Heart left ventricle (tissue), 13 donors: ENCODE measurements at regions not wholly inside any gene's neighbourhood (a gene's known extent, or its start where the extent isn't known, plus 50 kb on each side); places are given as distances from the start of the nearest gene placed in this dataset.
"Not testable (repeated sequence)": the region's sequence is repeated elsewhere in the genome, so short reads cannot be mapped to it uniquely, and the experiment has no call there.

ENCODE experiments used
- CTCF ChIP-seq, 12 donors: fragments of 200-600 bp; sonication (generic) in 4 of 12; IDR thresholded peaks; one replicate each; pipeline versions ENCODE4 v1.5.0 to v1.8.0; 2018 to 2022; ENCODE audit warnings: antibody characterized with exemption in 12 of 12, mild to moderate bottlenecking in 5 of 12
- POLR2A ChIP-seq, 2 donors: fragments of 450-650 bp; IDR thresholded peaks; one replicate each; pipeline ENCODE4 v1.6.1; 2017; ENCODE audit warnings: antibody characterized with exemption in 2 of 2, mild to moderate bottlenecking in 2 of 2, moderate library complexity in 2 of 2
- donor health status: ischemic (EF 13 %, LVEDD 7.1; RV severe dilation, severe dysfunction).
- donor health status: DM: no; HTN: yes; CAD: no.
- donor health status: DM: no; HTN: no; CAD: no.
- donor health status: ischemic (EF 25% LVEDD 6.9; RV normal size, moderate dysfunction).
- donor health status: ischemic (EF 25% LVEDD 5.7; RV mildly dilated, moderate dysfunction).
- donor health status: ischemic (EF 35%, LVEDD 5.7; RV mildly dilated, moderate dysfunction).
- donor health status: nonischemic (EF 11% LVEDD 7.7; RV severe dilation, severe dysfunction).
- donor health status: DM: yes; HTN: yes; CAD: no.
- donor health status: PGD.
- donor health status: ischemic (EF 29% LVEDD 5.4; RV normal size, mild dysfunction).
- donor health status: nonischemic (EF 23%, LVEDD 6.1; RV moderate dilation, normal function).

GRCh38 chr22:25460682-25461081 lies 103.8 kb upstream of the GRK3 start:
- not testable (repeated sequence) for TF ChIP-seq CTCF, POLR2A (IDR thresholded peaks at IDR 0.05)
